ENCODE measurements at regions not wholly inside any gene's neighbourhood (a gene's known extent, or its start where the extent isn't known, plus 50 kb on each side); places are given as distances from the start of the nearest gene placed in this dataset.

GRCh38 chr2:129468879-129469278, 510.6 kb upstream of the RAB6C start:
- Mint-ChIP-seq H3K4me3 (no peak overlapping the region), H3K27ac (no peak overlapping the region), H3K4me1 (no peaks in the 10 kb centered on the region), H3K27me3 (peaks cover 1% of the 10 kb centered on the region), H3K9me3 (no peaks in the 10 kb centered on the region), H3K36me3 (ENCODE audit: low read depth) (no peaks in the 10 kb centered on the region)
- intact Hi-C loops (cut with micrococcal nuclease) = no loop called here
- no peak for DNase-seq

- H3K27me3 Mint-ChIP-seq = peaks cover 1% of the 10 kb centered on the region
- intact Hi-C loops (cut with micrococcal nuclease) = no loop called here
- H3K9me3 Mint-ChIP-seq = no peaks in the 10 kb centered on the region
These were observed 510.1 kb upstream of the RAB6C start for GRCh38 chr2:129469389-129469788.

GRCh38 chr2:129469871-129470270, 509.6 kb upstream of the RAB6C start:
- Mint-ChIP-seq H3K36me3 (ENCODE audit: low read depth) (no peaks in the 10 kb centered on the region), H3K9me3 (no peaks in the 10 kb centered on the region), H3K4me1 (no peaks in the 10 kb centered on the region), H3K27me3 (peaks cover 1% of the 10 kb centered on the region), H3K27ac (no peak overlapping the region), H3K4me3 (no peak overlapping the region)
- peak; percentile 34 for DNase-seq
- intact Hi-C loops (cut with micrococcal nuclease) = no loop called here

More at GRCh38 chr2:129469389-129469788, 510.1 kb upstream of the RAB6C start:
- Mint-ChIP-seq H3K27ac (no peak overlapping the region), H3K36me3 (ENCODE audit: low read depth) (no peaks in the 10 kb centered on the region), H3K4me1 (no peaks in the 10 kb centered on the region), H3K4me3 (no peak overlapping the region)
- peak; percentile 41 for DNase-seq

- H3K27ac Mint-ChIP-seq = no peak overlapping the region
- no peaks in the 10 kb centered on the region for H3K9me3 Mint-ChIP-seq
- no peaks in the 10 kb centered on the region for H3K36me3 Mint-ChIP-seq (ENCODE audit: low read depth)
- DNase-seq = peak; percentile 31
- intact Hi-C loops (cut with micrococcal nuclease) = no loop called here
- H3K4me1 Mint-ChIP-seq = no peaks in the 10 kb centered on the region
- no peak overlapping the region for H3K4me3 Mint-ChIP-seq
- H3K27me3 Mint-ChIP-seq = no peaks in the 10 kb centered on the region
These were observed 500.5 kb upstream of the RAB6C start for GRCh38 chr2:129478902-129479517.

- Mint-ChIP-seq H3K4me1 (no peaks in the 10 kb centered on the region), H3K36me3 (ENCODE audit: low read depth) (no peaks in the 10 kb centered on the region), H3K27me3 (no peaks in the 10 kb centered on the region), H3K4me3 (no peak overlapping the region), H3K27ac (no peak overlapping the region), H3K9me3 (no peaks in the 10 kb centered on the region)
- intact Hi-C loops (cut with micrococcal nuclease) = no loop called here
- DNase-seq = no peak
These were observed 499.6 kb upstream of the RAB6C start for GRCh38 chr2:129479892-129480291.

GRCh38 chr2:129480790-129481189, 498.7 kb upstream of the RAB6C start:
- no peaks in the 10 kb centered on the region for H3K4me1 Mint-ChIP-seq
- DNase-seq = peak; percentile 6
- H3K27ac Mint-ChIP-seq = no peak overlapping the region
- intact Hi-C loops (cut with micrococcal nuclease) = no loop called here
- no peak overlapping the region for H3K4me3 Mint-ChIP-seq
- no peaks in the 10 kb centered on the region for H3K9me3 Mint-ChIP-seq
- no peaks in the 10 kb centered on the region for H3K27me3 Mint-ChIP-seq
- no peaks in the 10 kb centered on the region for H3K36me3 Mint-ChIP-seq (ENCODE audit: low read depth)

- DNase-seq = peak; percentile 21
- Mint-ChIP-seq H3K4me1 (no peaks in the 10 kb centered on the region), H3K9me3 (no peaks in the 10 kb centered on the region), H3K27ac (no peak overlapping the region), H3K36me3 (ENCODE audit: low read depth) (no peaks in the 10 kb centered on the region), H3K4me3 (no peak overlapping the region), H3K27me3 (no peaks in the 10 kb centered on the region)
- intact Hi-C loops (cut with micrococcal nuclease) = no loop called here
These were observed 497.9 kb upstream of the RAB6C start for GRCh38 chr2:129481306-129482219.

GRCh38 chr2:129482626-129483025, 496.8 kb upstream of the RAB6C start:
- Mint-ChIP-seq H3K36me3 (ENCODE audit: low read depth) (no peaks in the 10 kb centered on the region), H3K9me3 (no peaks in the 10 kb centered on the region), H3K27me3 (no peaks in the 10 kb centered on the region), H3K4me3 (no peak overlapping the region), H3K27ac (no peak overlapping the region), H3K4me1 (no peaks in the 10 kb centered on the region)
- intact Hi-C loops (cut with micrococcal nuclease) = no loop called here
- peak; percentile 27 for DNase-seq

GRCh38 chr2:129483366-129483765, 496.1 kb upstream of the RAB6C start:
- H3K36me3 Mint-ChIP-seq (ENCODE audit: low read depth) = no peaks in the 10 kb centered on the region
- DNase-seq = peak; percentile 15
- intact Hi-C loops (cut with micrococcal nuclease) = no loop called here
- H3K4me3 Mint-ChIP-seq = no peak overlapping the region
- no peaks in the 10 kb centered on the region for H3K27me3 Mint-ChIP-seq
- H3K9me3 Mint-ChIP-seq = no peaks in the 10 kb centered on the region
- no peaks in the 10 kb centered on the region for H3K4me1 Mint-ChIP-seq
- H3K27ac Mint-ChIP-seq = no peak overlapping the region

- no peak overlapping the region for H3K27ac Mint-ChIP-seq
- no peaks in the 10 kb centered on the region for H3K36me3 Mint-ChIP-seq (ENCODE audit: low read depth)
- no peaks in the 10 kb centered on the region for H3K27me3 Mint-ChIP-seq
- H3K9me3 Mint-ChIP-seq = no peaks in the 10 kb centered on the region
- intact Hi-C loops (cut with micrococcal nuclease) = no loop called here
- DNase-seq = peak; percentile 28
- H3K4me3 Mint-ChIP-seq = no peak overlapping the region
- H3K4me1 Mint-ChIP-seq = no peaks in the 10 kb centered on the region
These were observed 494.2 kb upstream of the RAB6C start for GRCh38 chr2:129484999-129485897.

- H3K36me3 Mint-ChIP-seq (ENCODE audit: low read depth) = no peaks in the 10 kb centered on the region
- H3K27ac Mint-ChIP-seq = no peak overlapping the region
- H3K9me3 Mint-ChIP-seq = no peaks in the 10 kb centered on the region
- no peaks in the 10 kb centered on the region for H3K27me3 Mint-ChIP-seq
- H3K4me1 Mint-ChIP-seq = no peaks in the 10 kb centered on the region
- intact Hi-C loops (cut with micrococcal nuclease) = no loop called here
- H3K4me3 Mint-ChIP-seq = no peak overlapping the region
- DNase-seq = no peak
These were observed 491.1 kb upstream of the RAB6C start for GRCh38 chr2:129488376-129488775.

GRCh38 chr2:129490641-129491040, 488.8 kb upstream of the RAB6C start:
- no peak for DNase-seq
- Mint-ChIP-seq H3K4me1 (no peaks in the 10 kb centered on the region), H3K36me3 (ENCODE audit: low read depth) (no peaks in the 10 kb centered on the region), H3K4me3 (no peak overlapping the region), H3K27me3 (no peaks in the 10 kb centered on the region), H3K27ac (no peak overlapping the region), H3K9me3 (no peaks in the 10 kb centered on the region)
- intact Hi-C loops (cut with micrococcal nuclease) = no loop called here

- no peak overlapping the region for H3K27ac Mint-ChIP-seq
- no peaks in the 10 kb centered on the region for H3K27me3 Mint-ChIP-seq
- no peaks in the 10 kb centered on the region for H3K9me3 Mint-ChIP-seq
- no peak for DNase-seq
- H3K4me3 Mint-ChIP-seq = no peak overlapping the region
- H3K36me3 Mint-ChIP-seq (ENCODE audit: low read depth) = no peaks in the 10 kb centered on the region
- H3K4me1 Mint-ChIP-seq = no peaks in the 10 kb centered on the region
- intact Hi-C loops (cut with micrococcal nuclease) = no loop called here
These were observed 488.2 kb upstream of the RAB6C start for GRCh38 chr2:129491308-129491707.

- Mint-ChIP-seq H3K27ac (no peak overlapping the region), H3K4me1 (no peaks in the 10 kb centered on the region)
These were observed 486.9 kb upstream of the RAB6C start for GRCh38 chr2:129492548-129492947.

More at GRCh38 chr2:129492548-129492947, 486.9 kb upstream of the RAB6C start:
- intact Hi-C loops (cut with micrococcal nuclease) = no loop called here
- H3K27me3 Mint-ChIP-seq = no peaks in the 10 kb centered on the region
- H3K9me3 Mint-ChIP-seq = no peaks in the 10 kb centered on the region
- H3K36me3 Mint-ChIP-seq (ENCODE audit: low read depth) = no peaks in the 10 kb centered on the region
- H3K4me3 Mint-ChIP-seq = no peak overlapping the region
- DNase-seq = no peak
